Effector memory CD4-positive, alpha-beta T cell (primary cell): ENCODE measurements at regions not wholly inside any gene's neighbourhood (a gene's known extent, or its start where the extent isn't known, plus 50 kb on each side); places are given as distances from the start of the nearest gene placed in this dataset.

ENCODE experiments used
- DNase-seq, 3 donors: peaks; one replicate each; pipeline ENCODE4 v3.0.0-alpha.2; 2020
- H3K27ac ChIP-seq: 2 replicates; pipeline ENCODE4 v1.7.0; 2013; ENCODE audit warnings: mild to moderate bottlenecking, low read length, moderate library complexity; ENCODE audit not compliant: insufficient read depth, poor library complexity, severe bottlenecking
- H3K27me3 ChIP-seq: replicated peaks from 2 replicates; pipeline ENCODE4 v1.7.0; 2013; ENCODE audit warnings: mild to moderate bottlenecking, low read length; ENCODE audit not compliant: insufficient read depth, control insufficient read depth, poor library complexity, severe bottlenecking
- H3K36me3 ChIP-seq: 2 replicates; pipeline ENCODE4 v1.7.0; 2013; ENCODE audit warnings: mild to moderate bottlenecking, low read length, moderate library complexity; ENCODE audit not compliant: control insufficient read depth, insufficient read depth
- H3K4me1 ChIP-seq: 2 replicates; pipeline ENCODE4 v1.7.0; 2013; ENCODE audit warnings: low read length, mild to moderate bottlenecking; ENCODE audit not compliant: control insufficient read depth, insufficient read depth, poor library complexity, severe bottlenecking
- H3K4me3 ChIP-seq: 2 replicates; pipeline ENCODE4 v1.7.0; 2013; ENCODE audit warnings: low read length, low read depth, mild to moderate bottlenecking; ENCODE audit not compliant: insufficient read depth, poor library complexity, severe bottlenecking
- H3K9me3 ChIP-seq: 2 replicates; pipeline ENCODE4 v1.7.0; 2013; ENCODE audit warnings: mild to moderate bottlenecking, low read length, moderate library complexity; ENCODE audit not compliant: control insufficient read depth

DNA sequence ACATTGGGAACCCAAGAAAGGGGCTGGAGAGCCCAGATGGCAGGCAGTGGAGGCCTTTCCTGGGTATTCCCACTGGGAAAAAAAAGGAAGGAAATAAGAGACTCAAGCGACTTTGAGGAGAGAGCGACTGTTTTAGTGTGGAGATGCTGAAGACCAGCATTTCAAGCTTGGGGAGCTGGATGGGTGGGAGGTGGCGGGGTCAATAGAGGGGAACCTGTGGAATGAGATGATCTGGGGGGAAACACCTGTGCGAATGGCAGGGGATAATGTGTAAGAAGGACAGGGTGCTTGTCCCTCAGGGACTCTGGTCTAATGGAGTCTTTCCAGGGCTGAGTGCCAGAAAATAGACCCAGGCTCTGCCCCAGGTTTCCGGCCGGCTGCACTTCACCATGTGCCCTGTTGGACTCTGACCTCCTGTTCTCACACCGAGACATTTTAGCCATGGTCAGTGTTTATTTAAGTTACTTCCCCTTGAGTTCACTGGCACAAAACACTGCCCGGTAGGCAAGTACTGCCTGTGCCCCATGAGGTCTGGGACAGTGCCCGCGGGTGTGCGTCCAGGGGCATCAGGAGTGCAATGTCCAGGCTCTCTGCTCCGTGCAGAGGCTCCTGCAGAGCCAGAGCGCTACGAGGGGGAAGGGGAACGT is 50.4 kb upstream of the NKX2-2 start:
- no peaks in the 10 kb centered on the region for H3K9me3 ChIP-seq
- no peak for DNase-seq
- no peak overlapping the region for H3K27ac ChIP-seq
- H3K4me1 ChIP-seq, result no peaks in the 10 kb centered on the region
- H3K36me3 ChIP-seq, result no peaks in the 10 kb centered on the region
- H3K27me3 ChIP-seq, result no peaks in the 10 kb centered on the region
- H3K4me3 ChIP-seq, result no peak overlapping the region
